ENCODE measurements at regions not wholly inside any gene's neighbourhood (a gene's known extent, or its start where the extent isn't known, plus 50 kb on each side); places are given as distances from the start of the nearest gene placed in this dataset.

DNA sequence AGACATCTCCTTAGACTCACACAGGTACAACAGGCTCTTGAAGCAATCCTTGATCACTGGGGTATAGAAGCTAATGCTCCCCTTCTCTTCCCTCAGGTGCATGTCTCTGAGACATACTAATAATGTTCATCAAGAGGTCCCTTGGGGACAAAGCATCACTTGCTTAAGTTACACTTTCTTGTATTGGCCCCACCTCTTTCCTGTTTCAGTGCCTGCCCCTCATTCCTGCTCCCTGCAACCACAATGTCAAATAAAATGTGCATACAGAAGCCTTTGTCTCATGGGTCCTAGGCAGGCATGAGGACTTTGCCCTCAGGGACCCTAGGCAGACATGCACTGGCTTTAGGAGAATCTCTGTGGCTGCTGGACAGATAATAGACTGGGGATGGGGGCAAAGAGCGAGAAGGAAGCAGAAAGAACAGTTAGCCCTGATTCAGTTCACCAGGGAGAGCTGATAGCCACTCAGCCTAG is 175.0 kb upstream of the NPY start:
- ATAC-seq (ENCODE audit: low read depth) = no peak
- DNase-seq = no peak
- in situ Hi-C loops (cut with MboI; ENCODE audit: low sequenced_read_pairs) = no loop called here
- ChIA-PET CTCF (no interaction called here), POLR2A (ENCODE audit: unreplicated experiment) (no interaction called here)
- Histone ChIP-seq H2AK5ac (ENCODE audit: low read depth, low read length) (no peak overlapping the region), H4K8ac (ENCODE audit: low read depth in 2 of 2, low read length in 2 of 2) (no peak overlapping the region), H2BK120ac (ENCODE audit: low read depth, low read length) (no peak overlapping the region), H2BK20ac (ENCODE audit: low read depth, low read length) (no peak overlapping the region), H2AK9ac (replicated peaks; ENCODE audit: low read depth, low read length, poor library complexity) (no peak overlapping the region), H2BK5ac (ENCODE audit: low read depth, low read length, poor library complexity, severe bottlenecking) (no peak overlapping the region), H4K91ac (ENCODE audit: insufficient read depth, low read depth, low read length) (no peak overlapping the region), H3K27ac (ENCODE audit: insufficient read depth, low read length) (no peak overlapping the region), H3K9me1 (ENCODE audit: insufficient read depth, low read length) (no peaks in the 10 kb centered on the region), H3K27me3 (ENCODE audit: control insufficient read depth, insufficient read depth, low read length) (no peaks in the 10 kb centered on the region), H3K4me2 (ENCODE audit: low read depth, low read length) (no peak overlapping the region), H4K20me1 (ENCODE audit: insufficient read depth, low read length) (no peaks in the 10 kb centered on the region), H4K5ac (ENCODE audit: low read depth, low read length) (no peak overlapping the region), H3K14ac (replicated peaks; ENCODE audit: low read depth, low read length) (no peak overlapping the region), H3K9me3 (ENCODE audit: control insufficient read depth, insufficient read depth, low read length) (no peaks in the 10 kb centered on the region; the same call in 1 of the 2 replicates), H2BK15ac (ENCODE audit: low read depth, low read length) (no peak overlapping the region), H3K4me3 (ENCODE audit: insufficient read depth, low read depth, low read length) (no peak overlapping the region), H3K18ac (ENCODE audit: low read depth, low read length) (no peak overlapping the region), H2AFZ (replicated peaks; ENCODE audit: low read length, poor library complexity) (no peak overlapping the region), H3K4ac (ENCODE audit: low read depth, low read length) (no peak overlapping the region), H3K23ac (ENCODE audit: low read depth, low read length) (no peak overlapping the region), H3K56ac (ENCODE audit: extremely low read depth, insufficient read depth, low read length) (no peak overlapping the region), H3K4me1 (ENCODE audit: control insufficient read depth, insufficient read depth, low read length) (no peaks in the 10 kb centered on the region), H3K79me1 (ENCODE audit: low read depth in 1 of 2, low read length in 2 of 2) (no peaks in the 10 kb centered on the region), H3K36me3 (ENCODE audit: control insufficient read depth, insufficient read depth, low read length) (no peaks in the 10 kb centered on the region), H3K9ac (ENCODE audit: low read depth, low read length) (no peak overlapping the region)
- intact Hi-C loops (cut with micrococcal nuclease) = no loop called here
- no peak for TF ChIP-seq MXI1 (IDR thresholded peaks at IDR 0.05; ENCODE audit: borderline replicate concordance, low read depth, low read length)
- no peak for TF ChIP-seq RCOR1 (IDR thresholded peaks at IDR 0.05; ENCODE audit: insufficient replicate concordance, low read length)
- no peak for TF ChIP-seq MAZ (IDR thresholded peaks at IDR 0.05; ENCODE audit: borderline replicate concordance, low read depth, low read length)
- no peak for TF ChIP-seq CHD1 (IDR thresholded peaks at IDR 0.05; ENCODE audit: low read depth, low read length)
- TF ChIP-seq FOS (IDR thresholded peaks at IDR 0.05; ENCODE audit: low read depth, low read length) = no peak
- no peak for TF ChIP-seq RFX5 (IDR thresholded peaks at IDR 0.05; ENCODE audit: low read depth, low read length)
- TF ChIP-seq, protein P1, sequence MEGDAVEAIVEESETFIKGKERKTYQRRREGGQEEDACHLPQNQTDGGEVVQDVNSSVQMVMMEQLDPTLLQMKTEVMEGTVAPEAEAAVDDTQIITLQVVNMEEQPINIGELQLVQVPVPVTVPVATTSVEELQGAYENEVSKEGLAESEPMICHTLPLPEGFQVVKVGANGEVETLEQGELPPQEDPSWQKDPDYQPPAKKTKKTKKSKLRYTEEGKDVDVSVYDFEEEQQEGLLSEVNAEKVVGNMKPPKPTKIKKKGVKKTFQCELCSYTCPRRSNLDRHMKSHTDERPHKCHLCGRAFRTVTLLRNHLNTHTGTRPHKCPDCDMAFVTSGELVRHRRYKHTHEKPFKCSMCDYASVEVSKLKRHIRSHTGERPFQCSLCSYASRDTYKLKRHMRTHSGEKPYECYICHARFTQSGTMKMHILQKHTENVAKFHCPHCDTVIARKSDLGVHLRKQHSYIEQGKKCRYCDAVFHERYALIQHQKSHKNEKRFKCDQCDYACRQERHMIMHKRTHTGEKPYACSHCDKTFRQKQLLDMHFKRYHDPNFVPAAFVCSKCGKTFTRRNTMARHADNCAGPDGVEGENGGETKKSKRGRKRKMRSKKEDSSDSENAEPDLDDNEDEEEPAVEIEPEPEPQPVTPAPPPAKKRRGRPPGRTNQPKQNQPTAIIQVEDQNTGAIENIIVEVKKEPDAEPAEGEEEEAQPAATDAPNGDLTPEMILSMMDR (conservative IDR thresholded peaks at IDR 0.05; ENCODE audit: low read depth, low read length) = no peak
- TF ChIP-seq BHLHE40 (IDR thresholded peaks at IDR 0.05; ENCODE audit: low read depth, low read length) = no peak
- no peak for TF ChIP-seq RAD21 (IDR thresholded peaks at IDR 0.05; ENCODE audit: low read length)
- TF ChIP-seq, protein P2, sequence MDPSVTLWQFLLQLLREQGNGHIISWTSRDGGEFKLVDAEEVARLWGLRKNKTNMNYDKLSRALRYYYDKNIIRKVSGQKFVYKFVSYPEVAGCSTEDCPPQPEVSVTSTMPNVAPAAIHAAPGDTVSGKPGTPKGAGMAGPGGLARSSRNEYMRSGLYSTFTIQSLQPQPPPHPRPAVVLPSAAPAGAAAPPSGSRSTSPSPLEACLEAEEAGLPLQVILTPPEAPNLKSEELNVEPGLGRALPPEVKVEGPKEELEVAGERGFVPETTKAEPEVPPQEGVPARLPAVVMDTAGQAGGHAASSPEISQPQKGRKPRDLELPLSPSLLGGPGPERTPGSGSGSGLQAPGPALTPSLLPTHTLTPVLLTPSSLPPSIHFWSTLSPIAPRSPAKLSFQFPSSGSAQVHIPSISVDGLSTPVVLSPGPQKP (IDR thresholded peaks at IDR 0.05; ENCODE audit: borderline replicate concordance, low read depth, low read length) = no peak
- TF ChIP-seq NFE2L2 (IDR thresholded peaks at IDR 0.05; ENCODE audit: low read depth, low read length) = no peak
- TF ChIP-seq SMC3 (IDR thresholded peaks at IDR 0.05; ENCODE audit: low read depth, low read length) = no peak
- TF ChIP-seq POLR2A (IDR thresholded peaks at IDR 0.05; ENCODE audit: low read depth, low read length) = no peak
- TF ChIP-seq CEBPB (IDR thresholded peaks at IDR 0.05; ENCODE audit: low read depth, low read length) = no peak
- TF ChIP-seq, protein P3, sequence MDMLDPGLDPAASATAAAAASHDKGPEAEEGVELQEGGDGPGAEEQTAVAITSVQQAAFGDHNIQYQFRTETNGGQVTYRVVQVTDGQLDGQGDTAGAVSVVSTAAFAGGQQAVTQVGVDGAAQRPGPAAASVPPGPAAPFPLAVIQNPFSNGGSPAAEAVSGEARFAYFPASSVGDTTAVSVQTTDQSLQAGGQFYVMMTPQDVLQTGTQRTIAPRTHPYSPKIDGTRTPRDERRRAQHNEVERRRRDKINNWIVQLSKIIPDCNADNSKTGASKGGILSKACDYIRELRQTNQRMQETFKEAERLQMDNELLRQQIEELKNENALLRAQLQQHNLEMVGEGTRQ (IDR thresholded peaks at IDR 0.05; ENCODE audit: low read depth, low read length) = no peak
- no peak for TF ChIP-seq MAFK (IDR thresholded peaks at IDR 0.05; ENCODE audit: low read depth, low read length)
- WGBS, 2 experiments (ENCODE audit: extremely low coverage in 2 of 2, insufficient read length in 1 of 2) = 0% methylated on average over 1 of the region's 1 CpG; no CpG with 5 or more reads in 1 of the 2 experiments
- no TSS peak for BruUV-seq (replicated peaks)
- dilution Hi-C loops (cut with HindIII; ENCODE audit: low sequenced_read_pairs, unreplicated experiment) = no loop called here

All from IMR-90 (cell line).